Ishikawa (cell line): ENCODE measurements at regions not wholly inside any gene's neighbourhood (a gene's known extent, or its start where the extent isn't known, plus 50 kb on each side); places are given as distances from the start of the nearest gene placed in this dataset.

ENCODE experiments used
- CREB1 ChIP-seq: IDR thresholded peaks from 2 replicates; pipeline ENCODE4 v1.6.1; 2012; ENCODE audit warnings: low read depth
- REST ChIP-seq: IDR thresholded peaks from 2 replicates; pipeline ENCODE4 v1.6.1; 2012; ENCODE audit warnings: low read depth, mild to moderate bottlenecking
- TCF12 ChIP-seq: IDR thresholded peaks from 2 replicates; pipeline ENCODE4 v1.6.1; 2012; ENCODE audit warnings: low read depth
- TEAD4 ChIP-seq: IDR thresholded peaks from 2 replicates; pipeline ENCODE4 v1.6.1; 2012
- USF1 ChIP-seq: IDR thresholded peaks from 2 replicates; pipeline ENCODE4 v1.6.1; 2012
- ZBTB7A ChIP-seq: IDR thresholded peaks from 2 replicates; pipeline ENCODE4 v1.6.1; 2012; ENCODE audit warnings: low read depth

DNA sequence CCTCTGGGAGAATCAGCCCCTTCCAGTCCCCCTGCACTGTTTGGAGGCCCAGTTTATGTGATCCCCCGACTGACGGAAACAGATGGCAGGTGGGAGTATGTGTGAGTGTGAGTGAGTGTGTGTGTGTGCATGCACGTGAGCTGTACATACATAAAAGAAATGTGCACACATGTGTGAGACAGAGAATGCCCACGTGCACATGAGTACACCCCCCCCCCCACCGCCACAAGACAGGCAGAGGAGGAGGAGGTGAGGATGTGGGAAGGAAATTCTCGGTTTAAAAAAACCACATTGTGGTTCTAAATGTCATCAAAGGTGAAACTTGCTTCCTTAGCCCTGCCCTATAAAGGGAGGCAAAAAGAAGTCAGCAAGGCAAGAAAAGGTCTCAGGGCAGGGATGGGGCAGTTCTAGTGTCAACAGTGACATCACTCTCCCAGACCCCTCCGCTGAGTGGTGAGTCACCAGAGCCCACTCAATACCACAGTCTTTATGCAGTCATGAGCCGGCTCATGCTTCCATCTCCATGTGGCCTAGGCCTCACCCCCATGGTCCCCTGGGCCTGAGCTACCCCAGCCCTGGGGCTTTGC, 79.2 kb upstream of the HSPA9 start:
- TF ChIP-seq REST, result no peak
- TF ChIP-seq TCF12, result no peak
- no peak for TF ChIP-seq USF1
- TF ChIP-seq ZBTB7A, result no peak
- no peak for TF ChIP-seq TEAD4
- TF ChIP-seq CREB1, result no peak
